PFSK-1 (cell line): ENCODE measurements at regions not wholly inside any gene's neighbourhood (a gene's known extent, or its start where the extent isn't known, plus 50 kb on each side); places are given as distances from the start of the nearest gene placed in this dataset.

Experiments
- FOXP2 ChIP-seq: optimal IDR thresholded peaks from 2 replicates; pipeline ENCODE3; 2011; ENCODE audit warnings: borderline replicate concordance, control low read depth, inconsistent platforms; ENCODE audit not compliant: insufficient read depth; ENCODE audit errors: extremely low read length, extremely low read depth
- POLR2AphosphoS5 ChIP-seq: IDR thresholded peaks from 2 replicates; pipeline ENCODE4 v1.6.1; 2012; ENCODE audit warnings: low read depth, mild to moderate bottlenecking, control low read depth, low read length, moderate library complexity
- REST ChIP-seq, 2 experiments: IDR thresholded peaks; 2 replicates each; pipeline versions ENCODE4 v1.6.1 to v1.8.0; 2011 to 2012; ENCODE audit warnings: low read depth in 2 of 2, low read length in 2 of 2, control low read depth in 1 of 2, inconsistent platforms in 1 of 2, mild to moderate bottlenecking in 1 of 2, moderate library complexity in 1 of 2; ENCODE audit not compliant: insufficient read depth in 1 of 2
- SIN3A ChIP-seq: IDR thresholded peaks from 2 replicates; pipeline ENCODE4 v1.6.1; 2012; ENCODE audit warnings: mild to moderate bottlenecking, low read length, moderate library complexity, borderline replicate concordance; ENCODE audit not compliant: insufficient read depth
- TAF1 ChIP-seq: IDR thresholded peaks from 2 replicates; pipeline ENCODE4 v1.6.1; 2012; ENCODE audit warnings: low read length, control low read depth, borderline replicate concordance; ENCODE audit not compliant: insufficient read depth

- TF ChIP-seq SIN3A (no peak), FOXP2 (no peak), POLR2AphosphoS5 (no peak), TAF1 (no peak), REST (IDR thresholded peaks at IDR 0.05; ENCODE audit: insufficient read depth in 1 of 2, low read depth in 2 of 2, low read length in 2 of 2) (no peak)
Measured at GRCh38 chr7:106794276-106795083, 70.6 kb upstream of the PIK3CG start.

DNA sequence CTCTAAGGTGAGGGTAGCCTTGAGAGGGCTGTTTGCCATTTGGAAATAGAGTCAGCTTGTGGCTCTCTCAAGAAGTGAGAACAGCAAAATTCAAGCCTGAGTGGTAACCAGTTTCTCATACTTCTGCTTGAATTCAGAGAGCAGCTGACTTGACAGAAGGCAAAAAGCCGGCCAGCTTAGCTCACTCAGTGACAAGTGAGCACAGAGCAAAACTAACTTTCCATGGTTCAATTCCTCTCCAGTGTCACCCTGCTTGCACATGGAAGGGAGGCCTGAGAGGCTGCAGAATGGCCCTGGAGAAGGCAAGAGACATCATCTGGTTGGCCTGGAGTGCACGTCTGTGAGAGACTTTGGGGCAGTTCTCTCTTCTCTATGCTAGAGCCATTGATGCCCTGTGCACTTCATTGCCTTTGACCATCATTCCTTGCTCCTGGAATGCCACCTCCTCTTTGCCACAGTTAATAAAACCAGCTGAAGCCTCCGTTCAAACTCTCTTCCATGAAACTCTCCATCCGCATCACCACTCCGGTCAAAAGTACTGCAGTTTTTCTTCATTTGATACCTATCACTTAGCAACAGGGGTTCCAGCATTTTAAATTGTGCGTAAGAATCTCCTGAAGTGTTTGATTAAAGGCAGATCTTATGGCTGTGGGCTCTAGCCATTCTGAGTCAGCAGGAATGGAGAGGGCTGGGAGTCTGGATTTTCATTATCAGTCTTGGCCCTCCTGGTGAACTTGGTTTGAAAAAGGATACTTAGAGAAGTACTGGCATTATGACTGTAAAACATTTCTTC is 69.8 kb upstream of the PIK3CG start:
- TF ChIP-seq REST (IDR thresholded peaks at IDR 0.05; ENCODE audit: insufficient read depth in 1 of 2, low read depth in 2 of 2, low read length in 2 of 2) (no peak), SIN3A (no peak), TAF1 (no peak), FOXP2 (no peak), POLR2AphosphoS5 (no peak)

- TF ChIP-seq SIN3A (no peak), REST (IDR thresholded peaks at IDR 0.05; ENCODE audit: insufficient read depth in 1 of 2, low read depth in 2 of 2, low read length in 2 of 2) (no peak), POLR2AphosphoS5 (no peak), FOXP2 (no peak), TAF1 (no peak)
Measured at GRCh38 chr7:106795877-106796231, 69.2 kb upstream of the PIK3CG start.

GRCh38 chr7:106797937-106798336 is 67.1 kb upstream of the PIK3CG start:
- TF ChIP-seq TAF1 (no peak), POLR2AphosphoS5 (no peak), SIN3A (no peak), REST (IDR thresholded peaks at IDR 0.05; ENCODE audit: insufficient read depth in 1 of 2, low read depth in 2 of 2, low read length in 2 of 2) (no peak), FOXP2 (no peak)
